BLaER1 (cell line): ENCODE measurements at regions not wholly inside any gene's neighbourhood (a gene's known extent, or its start where the extent isn't known, plus 50 kb on each side); places are given as distances from the start of the nearest gene placed in this dataset.

ENCODE experiments used
- H3K27ac ChIP-seq: shearing (Covaris generic); formaldehyde crosslinking; 2 replicates; pipeline ENCODE4 v1.8.1; 2022
- H3K27me3 ChIP-seq: shearing (Covaris generic); formaldehyde crosslinking; 2 replicates; pipeline ENCODE4 v1.8.1; 2022
- H3K36me3 ChIP-seq: shearing (Covaris generic); formaldehyde crosslinking; 2 replicates; pipeline ENCODE4 v1.8.1; 2022
- H3K4me1 ChIP-seq: shearing (Covaris generic); formaldehyde crosslinking; 2 replicates; pipeline ENCODE4 v1.8.1; 2022
- H3K4me2 ChIP-seq: shearing (Covaris generic); formaldehyde crosslinking; 2 replicates; pipeline ENCODE4 v1.8.1; 2022
- H3K4me3 ChIP-seq: shearing (Covaris generic); formaldehyde crosslinking; 2 replicates; pipeline ENCODE4 v1.8.1; 2022
- H3K9ac ChIP-seq: shearing (Covaris generic); formaldehyde crosslinking; 2 replicates; pipeline ENCODE4 v1.8.1; 2022
- H3K9me3 ChIP-seq: shearing (Covaris generic); formaldehyde crosslinking; 2 replicates; pipeline ENCODE4 v1.8.1; 2022
- H4K20me1 ChIP-seq: shearing (Covaris generic); formaldehyde crosslinking; 2 replicates; pipeline ENCODE4 v1.8.1; 2022
- Cebpa-rat ChIP-seq: shearing (Covaris generic); IDR thresholded peaks from 2 replicates; pipeline ENCODE4 v1.8.1; 2022

GRCh38 chr6:169844946-169845345 is 93.5 kb downstream of the ERMARD start:
- Histone ChIP-seq H3K9me3 (no peaks in the 10 kb centered on the region), H3K36me3 (no peaks in the 10 kb centered on the region)
- TF ChIP-seq Cebpa-rat, result no peak

GRCh38 chr6:169843991-169844390 is 92.6 kb downstream of the ERMARD start:
- H3K9ac ChIP-seq, result no peak overlapping the region
- H3K27ac ChIP-seq, result no peak overlapping the region
- TF ChIP-seq Cebpa-rat, result no peak
- H3K4me3 ChIP-seq, result no peak overlapping the region
- H3K9me3 ChIP-seq, result no peaks in the 10 kb centered on the region
- no peaks in the 10 kb centered on the region for H3K27me3 ChIP-seq
- H4K20me1 ChIP-seq, result no peaks in the 10 kb centered on the region
- H3K36me3 ChIP-seq, result no peaks in the 10 kb centered on the region
- peaks cover 62% of the 10 kb centered on the region for H3K4me1 ChIP-seq
- H3K4me2 ChIP-seq, result no peak overlapping the region

More at GRCh38 chr6:169844946-169845345, 93.5 kb downstream of the ERMARD start:
- Histone ChIP-seq H3K27me3 (no peaks in the 10 kb centered on the region), H3K27ac (no peak overlapping the region), H3K4me2 (0 out of 2 replicates have a peak overlapping the region, but pooled peaks have one; percentile 1), H3K4me1 (peaks cover 61% of the 10 kb centered on the region), H3K4me3 (no peak overlapping the region), H3K9ac (no peak overlapping the region), H4K20me1 (no peaks in the 10 kb centered on the region)

- Histone ChIP-seq H3K27ac (no peak overlapping the region), H3K27me3 (0 out of 2 replicates have a peak, but pooled peaks cover 1% of the 10 kb centered on the region), H3K4me1 (peaks cover 62% of the 10 kb centered on the region)
These were observed 91.7 kb downstream of the ERMARD start for GRCh38 chr6:169843110-169843509.

GRCh38 chr6:169841907-169842606 is 90.6 kb downstream of the ERMARD start:
- no peak overlapping the region for H3K4me3 ChIP-seq
- no peaks in the 10 kb centered on the region for H4K20me1 ChIP-seq
- H3K4me1 ChIP-seq, result peaks cover 60% of the 10 kb centered on the region
- no peak overlapping the region for H3K27ac ChIP-seq
- H3K36me3 ChIP-seq, result no peaks in the 10 kb centered on the region
- 0 out of 2 replicates have a peak, but pooled peaks cover 11% of the 10 kb centered on the region for H3K27me3 ChIP-seq
- no peak for TF ChIP-seq Cebpa-rat
- peak overlapping the region; percentile 50 for H3K4me2 ChIP-seq
- no peaks in the 10 kb centered on the region for H3K9me3 ChIP-seq
- H3K9ac ChIP-seq, result no peak overlapping the region

More at GRCh38 chr6:169843110-169843509, 91.7 kb downstream of the ERMARD start:
- H3K9ac ChIP-seq, result no peak overlapping the region
- no peak for TF ChIP-seq Cebpa-rat
- no peak overlapping the region for H3K4me2 ChIP-seq
- H3K9me3 ChIP-seq, result no peaks in the 10 kb centered on the region
- no peaks in the 10 kb centered on the region for H4K20me1 ChIP-seq
- H3K36me3 ChIP-seq, result no peaks in the 10 kb centered on the region
- H3K4me3 ChIP-seq, result no peak overlapping the region

- no peak overlapping the region for H3K27ac ChIP-seq
- no peak overlapping the region for H3K4me3 ChIP-seq
- H3K36me3 ChIP-seq, result no peaks in the 10 kb centered on the region
- no peak overlapping the region for H3K9ac ChIP-seq
- H3K4me2 ChIP-seq, result peak overlapping the region; percentile 50
- no peaks in the 10 kb centered on the region for H4K20me1 ChIP-seq
- H3K9me3 ChIP-seq, result no peaks in the 10 kb centered on the region
- TF ChIP-seq Cebpa-rat, result no peak
- 0 out of 2 replicates have a peak, but pooled peaks cover 11% of the 10 kb centered on the region for H3K27me3 ChIP-seq
- peaks cover 56% of the 10 kb centered on the region for H3K4me1 ChIP-seq
These were observed 89.8 kb downstream of the ERMARD start for GRCh38 chr6:169841251-169841650.

GRCh38 chr6:169839898-169840631 is 88.6 kb downstream of the ERMARD start:
- Histone ChIP-seq H3K27ac (no peak overlapping the region), H3K4me1 (peaks cover 48% of the 10 kb centered on the region), H3K36me3 (no peaks in the 10 kb centered on the region), H3K9ac (no peak overlapping the region), H3K4me3 (no peak overlapping the region), H3K4me2 (peak overlapping the region; percentile 69; the same call in 1 of the 2 replicates), H4K20me1 (no peaks in the 10 kb centered on the region), H3K27me3 (0 out of 2 replicates have a peak, but pooled peaks cover 11% of the 10 kb centered on the region), H3K9me3 (no peaks in the 10 kb centered on the region)
- TF ChIP-seq Cebpa-rat, result no peak

GRCh38 chr6:169839493-169839892 is 88.1 kb downstream of the ERMARD start:
- Histone ChIP-seq H3K4me2 (peak overlapping the region; percentile 69; the same call in 1 of the 2 replicates), H3K27me3 (0 out of 2 replicates have a peak, but pooled peaks cover 11% of the 10 kb centered on the region), H3K27ac (no peak overlapping the region), H3K4me1 (peaks cover 48% of the 10 kb centered on the region), H3K4me3 (no peak overlapping the region), H3K9ac (no peak overlapping the region), H3K9me3 (no peaks in the 10 kb centered on the region), H4K20me1 (no peaks in the 10 kb centered on the region), H3K36me3 (no peaks in the 10 kb centered on the region)
- no peak for TF ChIP-seq Cebpa-rat

- Histone ChIP-seq H3K4me3 (no peak overlapping the region), H3K9ac (no peak overlapping the region), H3K27ac (no peak overlapping the region), H3K27me3 (0 out of 2 replicates have a peak, but pooled peaks cover 11% of the 10 kb centered on the region), H3K9me3 (no peaks in the 10 kb centered on the region), H3K4me2 (peak overlapping the region; percentile 69), H4K20me1 (no peaks in the 10 kb centered on the region), H3K4me1 (peaks cover 48% of the 10 kb centered on the region), H3K36me3 (no peaks in the 10 kb centered on the region)
- TF ChIP-seq Cebpa-rat, result no peak
These were observed 87.6 kb downstream of the ERMARD start for GRCh38 chr6:169839029-169839481.

GRCh38 chr6:169838346-169839028 is 87.1 kb downstream of the ERMARD start:
- no peaks in the 10 kb centered on the region for H3K9me3 ChIP-seq
- H3K27me3 ChIP-seq, result 0 out of 2 replicates have a peak, but pooled peaks cover 11% of the 10 kb centered on the region
- H3K36me3 ChIP-seq, result no peaks in the 10 kb centered on the region
- no peak overlapping the region for H3K27ac ChIP-seq
- no peak for TF ChIP-seq Cebpa-rat
- H4K20me1 ChIP-seq, result no peaks in the 10 kb centered on the region
- H3K4me2 ChIP-seq, result peak overlapping the region; percentile 69
- peaks cover 48% of the 10 kb centered on the region for H3K4me1 ChIP-seq
- no peak overlapping the region for H3K9ac ChIP-seq
- no peak overlapping the region for H3K4me3 ChIP-seq
